ENCODE measurements at regions not wholly inside any gene's neighbourhood (a gene's known extent, or its start where the extent isn't known, plus 50 kb on each side); places are given as distances from the start of the nearest gene placed in this dataset.

DNA sequence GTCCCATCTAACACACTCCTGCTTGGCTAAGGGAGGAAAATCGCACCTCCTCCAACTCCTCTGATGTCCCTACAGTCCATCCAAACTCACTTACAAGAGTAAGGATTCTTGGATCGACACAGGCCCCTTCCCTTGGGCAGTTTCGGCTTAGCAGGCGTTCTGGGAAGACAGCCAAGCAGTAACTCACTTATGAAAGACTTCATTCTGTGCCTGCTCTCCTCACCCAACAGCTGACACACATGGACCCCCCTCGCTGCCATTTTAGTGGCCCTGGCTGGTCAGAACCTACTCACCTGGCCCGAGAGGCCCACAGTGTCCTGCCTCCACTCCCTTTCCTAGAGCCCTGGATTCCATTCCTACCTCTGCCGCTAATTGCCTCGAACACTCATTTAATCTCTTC, 52.3 kb upstream of the BCL2L14 start:
- TF ChIP-seq, protein P1, sequence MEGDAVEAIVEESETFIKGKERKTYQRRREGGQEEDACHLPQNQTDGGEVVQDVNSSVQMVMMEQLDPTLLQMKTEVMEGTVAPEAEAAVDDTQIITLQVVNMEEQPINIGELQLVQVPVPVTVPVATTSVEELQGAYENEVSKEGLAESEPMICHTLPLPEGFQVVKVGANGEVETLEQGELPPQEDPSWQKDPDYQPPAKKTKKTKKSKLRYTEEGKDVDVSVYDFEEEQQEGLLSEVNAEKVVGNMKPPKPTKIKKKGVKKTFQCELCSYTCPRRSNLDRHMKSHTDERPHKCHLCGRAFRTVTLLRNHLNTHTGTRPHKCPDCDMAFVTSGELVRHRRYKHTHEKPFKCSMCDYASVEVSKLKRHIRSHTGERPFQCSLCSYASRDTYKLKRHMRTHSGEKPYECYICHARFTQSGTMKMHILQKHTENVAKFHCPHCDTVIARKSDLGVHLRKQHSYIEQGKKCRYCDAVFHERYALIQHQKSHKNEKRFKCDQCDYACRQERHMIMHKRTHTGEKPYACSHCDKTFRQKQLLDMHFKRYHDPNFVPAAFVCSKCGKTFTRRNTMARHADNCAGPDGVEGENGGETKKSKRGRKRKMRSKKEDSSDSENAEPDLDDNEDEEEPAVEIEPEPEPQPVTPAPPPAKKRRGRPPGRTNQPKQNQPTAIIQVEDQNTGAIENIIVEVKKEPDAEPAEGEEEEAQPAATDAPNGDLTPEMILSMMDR (conservative IDR thresholded peaks at IDR 0.05): no peak
- TF ChIP-seq ZFX (IDR thresholded peaks at IDR 0.05): no peak
